GM23248 (cell line): ENCODE measurements at regions not wholly inside any gene's neighbourhood (a gene's known extent, or its start where the extent isn't known, plus 50 kb on each side); places are given as distances from the start of the nearest gene placed in this dataset.
"Not testable (repeated sequence)": the region's sequence is repeated elsewhere in the genome, so short reads cannot be mapped to it uniquely, and the experiment has no call there.

Experiments used
- DNase-seq: peaks from one replicate; pipeline ENCODE4 v3.0.0-alpha.2; 2015
- H2AFZ ChIP-seq: fragments of 200-600 bp; sonication (generic); 2 replicates; pipeline ENCODE4 v1.6.1; 2016; ENCODE audit warnings: antibody characterized with exemption
- H3F3A ChIP-seq: fragments of 200-600 bp; sonication (generic); 2 replicates; pipeline ENCODE4 v1.6.1; 2016; ENCODE audit warnings: mild to moderate bottlenecking, antibody characterized with exemption, mixed run types; ENCODE audit not compliant: insufficient read depth
- H3K27ac ChIP-seq: fragments of 200-600 bp; sonication (generic); 2 replicates; pipeline ENCODE4 v1.5.1; 2016; ENCODE audit warnings: mild to moderate bottlenecking
- H3K27me3 ChIP-seq: fragments of 200-600 bp; sonication (generic); replicated peaks from 2 replicates; pipeline ENCODE4 v1.6.1; 2016; ENCODE audit warnings: mild to moderate bottlenecking; ENCODE audit not compliant: insufficient read depth
- H3K36me3 ChIP-seq: fragments of 200-600 bp; sonication (generic); 2 replicates; pipeline ENCODE4 v1.6.1; 2016; ENCODE audit warnings: low read depth, mild to moderate bottlenecking
- H3K4me1 ChIP-seq: fragments of 200-600 bp; sonication (generic); 2 replicates; pipeline ENCODE4 v1.6.1; 2016; ENCODE audit warnings: mild to moderate bottlenecking; ENCODE audit not compliant: insufficient read depth
- H3K4me2 ChIP-seq: fragments of 200-600 bp; sonication (generic); one replicate; pipeline ENCODE4 v1.6.1; 2016; ENCODE audit warnings: mild to moderate bottlenecking; ENCODE audit not compliant: unreplicated experiment
- H3K4me3 ChIP-seq: fragments of 200-600 bp; sonication (generic); 2 replicates; pipeline ENCODE4 v1.5.1; 2016; ENCODE audit warnings: mild to moderate bottlenecking
- H3K79me2 ChIP-seq: fragments of 200-600 bp; sonication (generic); 2 replicates; pipeline ENCODE4 v1.6.1; 2016; ENCODE audit warnings: mild to moderate bottlenecking; ENCODE audit not compliant: insufficient read depth
- H3K9ac ChIP-seq: fragments of 200-600 bp; sonication (generic); 2 replicates; pipeline ENCODE4 v1.6.1; 2016; ENCODE audit warnings: mild to moderate bottlenecking
- H3K9me2 ChIP-seq: fragments of 200-600 bp; sonication (generic); 2 replicates; pipeline ENCODE4 v1.6.1; 2016; ENCODE audit warnings: mixed run types, mild to moderate bottlenecking, moderate library complexity; ENCODE audit not compliant: insufficient read depth
- H3K9me3 ChIP-seq: fragments of 200-600 bp; sonication (generic); one replicate; pipeline ENCODE4 v1.6.1; 2017; ENCODE audit warnings: low read depth
- H4K20me1 ChIP-seq: fragments of 200-600 bp; sonication (generic); 2 replicates; pipeline ENCODE4 v1.6.0; 2016; ENCODE audit not compliant: insufficient read depth
- EZH2 ChIP-seq: fragments of 200-600 bp; sonication (generic); IDR thresholded peaks from 2 replicates; pipeline ENCODE4 v1.6.1; 2018; ENCODE audit warnings: antibody characterized with exemption, mild to moderate bottlenecking; ENCODE audit not compliant: insufficient read depth, poor library complexity, severe bottlenecking
- EZH2phosphoT487 ChIP-seq: fragments of 200-600 bp; sonication (generic); IDR thresholded peaks from 2 replicates; pipeline ENCODE4 v1.6.1; 2018; ENCODE audit warnings: antibody characterized with exemption, moderate library complexity, mild to moderate bottlenecking, low read depth; ENCODE audit not compliant: insufficient read depth
- WGBS, 2 experiments: methylation state at CpG; one replicate each; pipeline ENCODE4 v1.1.6; 2015 to 2017; ENCODE audit warnings: low lambda C conversion rate in 2 of 2, low coverage in 1 of 2; ENCODE audit errors: missing lambda C conversion rate in 2 of 2; 5-methylcytosine and 5-hydroxymethylcytosine counted together
- in situ Hi-C: fragments of 300-500 bp; cut with MboI; formaldehyde crosslinking; loops from 2 replicates; pipeline ENCODE4 v1.15.0; 2020

DNA sequence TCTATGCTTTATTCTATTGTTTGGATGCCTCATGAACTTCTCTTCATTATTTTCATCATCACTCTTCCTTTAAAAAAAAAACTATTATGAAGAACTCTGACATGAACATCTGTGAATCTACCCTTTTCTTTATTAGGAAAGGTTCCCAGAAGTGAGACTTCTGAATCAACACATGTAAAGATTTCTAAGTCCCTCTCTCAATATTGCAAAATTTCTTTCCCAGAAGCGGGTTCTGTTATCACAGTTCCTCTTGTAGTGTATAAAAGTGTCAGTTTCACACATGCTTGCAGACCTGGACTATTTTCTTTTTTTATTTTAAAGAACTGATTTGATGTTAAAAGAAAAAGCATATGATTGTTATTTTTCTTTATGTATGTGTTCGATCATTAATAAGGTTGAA, 330.8 kb upstream of the KLF3 start:
- 0 out of 2 replicates have a peak, but pooled peaks cover 3% of the 10 kb centered on the region for H3K4me1 ChIP-seq

DNA sequence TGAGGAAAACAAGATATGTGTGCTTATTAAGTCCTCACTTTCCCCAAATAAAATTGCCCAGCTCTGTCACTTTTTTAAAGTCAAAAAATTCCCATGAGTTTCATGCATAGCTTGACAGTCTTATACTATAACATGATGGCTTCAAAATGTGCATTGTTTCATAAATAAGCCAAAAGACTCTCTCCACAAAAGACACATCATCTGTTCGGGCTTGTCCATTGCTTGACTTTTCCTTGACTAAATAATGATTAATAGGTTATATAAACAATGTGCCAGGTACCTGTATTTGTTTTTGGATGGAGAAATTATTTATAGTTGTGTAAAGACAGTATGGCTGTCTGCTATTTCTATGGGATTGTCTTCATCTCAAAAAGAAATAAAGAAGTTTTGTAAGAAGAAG, 329.2 kb upstream of the KLF3 start:
- 72 to 78% methylated on average over 1 of the region's 1 CpG for WGBS, 2 experiments
- Histone ChIP-seq H3K4me1 (0 out of 2 replicates have a peak, but pooled peaks cover 3% of the 10 kb centered on the region), H3K27ac (no peak overlapping the region), H3K9me2 (no peaks in the 10 kb centered on the region), H3K4me3 (no peak overlapping the region), H3K9me3 (no peaks in the 10 kb centered on the region), H3K27me3 (peaks cover 13% of the 10 kb centered on the region; the same call in 1 of the 2 replicates), H3K9ac (no peak overlapping the region), H4K20me1 (no peaks in the 10 kb centered on the region), H3K79me2 (no peaks in the 10 kb centered on the region), H3K4me2 (no peak overlapping the region), H3F3A (no peaks in the 10 kb centered on the region), H2AFZ (no peak overlapping the region; the same call in 1 of the 2 replicates), H3K36me3 (no peaks in the 10 kb centered on the region)
- TF ChIP-seq EZH2, result no peak
- no peak for TF ChIP-seq EZH2phosphoT487
- no peak for DNase-seq
- in situ Hi-C loops, result no loop called here

More for the DNA sequence above, 330.8 kb upstream of the KLF3 start:
- Histone ChIP-seq H2AFZ (no peak overlapping the region), H4K20me1 (no peaks in the 10 kb centered on the region), H3K27ac (no peak overlapping the region), H3K36me3 (no peaks in the 10 kb centered on the region), H3K9me3 (no peaks in the 10 kb centered on the region), H3K4me3 (no peak overlapping the region), H3K79me2 (no peaks in the 10 kb centered on the region), H3K4me2 (no peak overlapping the region), H3K9me2 (no peaks in the 10 kb centered on the region), H3K9ac (no peak overlapping the region), H3K27me3 (0 out of 2 replicates have a peak, but pooled peaks cover 8% of the 10 kb centered on the region), H3F3A (no peaks in the 10 kb centered on the region)
- in situ Hi-C loops, result no loop called here
- DNase-seq, result no peak
- TF ChIP-seq EZH2 (no peak), EZH2phosphoT487 (no peak)
- WGBS, 2 experiments, result 67 to 70% methylated on average over 2 of the region's 2 CpGs

DNA sequence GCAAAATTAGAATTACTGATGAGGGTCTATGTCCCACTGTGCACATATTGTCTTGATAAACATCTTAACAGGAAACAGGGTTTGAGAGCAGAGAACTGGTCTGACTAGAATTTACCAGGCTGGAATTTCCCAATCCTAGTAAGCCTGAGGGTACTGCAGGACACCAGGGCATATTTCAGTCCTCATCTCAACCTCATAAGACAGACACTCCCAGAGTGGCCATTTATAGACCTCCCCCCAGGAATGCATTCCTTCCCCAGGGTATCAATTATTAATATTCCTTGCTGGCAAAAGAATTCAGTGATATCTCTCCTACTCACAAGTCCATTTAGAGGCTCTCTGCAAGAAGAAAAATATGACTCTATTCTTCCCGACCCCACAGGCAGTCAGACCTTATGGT, 325.1 kb upstream of the KLF3 start:
- H3K4me3 ChIP-seq, H3K27me3 ChIP-seq, H3K4me2 ChIP-seq, H3F3A ChIP-seq, DNase-seq, H3K9me2 ChIP-seq, H4K20me1 ChIP-seq, H3K27ac ChIP-seq, in situ Hi-C loops, H3K4me1 ChIP-seq, H3K79me2 ChIP-seq, H3K9me3 ChIP-seq, H3K9ac ChIP-seq, H2AFZ ChIP-seq, H3K36me3 ChIP-seq: not testable (repeated sequence)
- WGBS, 2 experiments, result 52 to 53% methylated on average over 1 of the region's 1 CpG

DNA sequence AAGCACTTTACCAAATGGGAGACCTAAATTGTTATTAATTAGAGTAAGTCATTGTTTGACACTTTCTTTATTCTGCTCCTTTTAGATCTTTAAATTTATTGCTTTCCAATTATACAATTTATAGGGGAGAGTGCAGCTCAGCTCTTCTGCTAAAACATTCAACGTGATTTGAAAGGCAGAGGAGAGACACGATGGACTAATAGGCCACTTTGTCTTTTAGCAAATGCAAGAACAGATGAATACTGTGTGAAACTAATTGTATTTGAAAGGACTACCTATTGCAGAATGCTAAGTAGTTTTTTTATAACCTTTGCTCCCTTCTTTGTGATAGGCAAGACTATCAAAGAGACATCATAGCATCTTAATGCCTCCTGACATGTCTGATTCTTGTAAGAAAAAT, 320.4 kb upstream of the KLF3 start:
- Histone ChIP-seq H3K9ac (no peak overlapping the region), H3K4me2 (no peak overlapping the region), H4K20me1 (no peaks in the 10 kb centered on the region), H3K4me1 (no peaks in the 10 kb centered on the region), H3K79me2 (no peaks in the 10 kb centered on the region), H3K27me3 (peaks cover 9% of the 10 kb centered on the region), H3K9me3 (no peaks in the 10 kb centered on the region), H2AFZ (no peak overlapping the region), H3F3A (no peaks in the 10 kb centered on the region), H3K4me3 (no peak overlapping the region), H3K36me3 (no peaks in the 10 kb centered on the region), H3K9me2 (no peaks in the 10 kb centered on the region), H3K27ac (no peak overlapping the region)
- in situ Hi-C loops, result no loop called here
- 40 to 47% methylated on average over 2 of the region's 2 CpGs for WGBS, 2 experiments
- no peak for TF ChIP-seq EZH2phosphoT487
- TF ChIP-seq EZH2, result no peak
- DNase-seq, result no peak

DNA sequence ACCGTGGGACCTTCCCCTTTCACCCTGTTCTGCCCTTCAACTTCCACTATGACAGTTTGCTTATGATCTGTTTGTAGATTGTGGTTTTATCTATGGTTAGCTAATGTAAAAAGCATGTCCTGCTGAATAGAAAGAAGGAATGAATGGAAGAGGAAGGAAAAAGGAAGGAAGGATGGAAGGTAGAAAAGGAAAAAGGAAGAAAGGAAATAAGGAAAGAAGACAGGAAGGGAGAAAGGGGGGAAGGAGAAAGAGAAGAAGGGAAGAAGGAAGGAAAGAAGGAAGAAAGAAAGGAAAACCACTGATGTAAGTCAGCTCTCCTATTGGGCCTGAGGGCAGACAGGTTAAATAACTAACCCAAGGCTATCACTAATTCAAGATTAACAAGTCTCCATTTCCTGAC, 319.1 kb upstream of the KLF3 start:
- H3K4me2 ChIP-seq, result no peak overlapping the region
- no peak overlapping the region for H2AFZ ChIP-seq
- H4K20me1 ChIP-seq, result no peaks in the 10 kb centered on the region
- no peak overlapping the region for H3K9ac ChIP-seq
- H3K9me3 ChIP-seq, result no peaks in the 10 kb centered on the region
- peaks cover 4% of the 10 kb centered on the region; the same call in 1 of the 2 replicates for H3K27me3 ChIP-seq
- H3K36me3 ChIP-seq, result no peaks in the 10 kb centered on the region
- no peaks in the 10 kb centered on the region for H3K79me2 ChIP-seq
- no peak for TF ChIP-seq EZH2
- TF ChIP-seq EZH2phosphoT487, result no peak
- H3K27ac ChIP-seq, result no peak overlapping the region
- WGBS, 2 experiments, result 13% methylated on average over 1 of the region's 1 CpG
- no peak for DNase-seq
- H3K9me2 ChIP-seq, result no peaks in the 10 kb centered on the region
- in situ Hi-C loops, result no loop called here
- no peaks in the 10 kb centered on the region for H3K4me1 ChIP-seq
- no peak overlapping the region for H3K4me3 ChIP-seq
- no peaks in the 10 kb centered on the region for H3F3A ChIP-seq
